ENCODE measurements at regions not wholly inside any gene's neighbourhood (a gene's known extent, or its start where the extent isn't known, plus 50 kb on each side); places are given as distances from the start of the nearest gene placed in this dataset.
"Not testable (repeated sequence)": the region's sequence is repeated elsewhere in the genome, so short reads cannot be mapped to it uniquely, and the experiment has no call there.

- WGBS (ENCODE audit: missing lambda C conversion rate) = 22% methylated on average over 2 of the region's 2 CpGs
- no peaks in the 10 kb centered on the region; the same call in 2 of the 3 replicates for H3K4me1 ChIP-seq
- ChIA-PET CTCF (no interaction called here), POLR2A (no interaction called here)
- no peak for ATAC-seq
- FAIRE-seq = peak; percentile 49
- no peak overlapping the region for H3K27ac ChIP-seq
- TF ChIP-seq HOXB5 (CRISPR knock-in tag; IDR thresholded peaks at IDR 0.05) (no peak), FOSL2 (IDR thresholded peaks at IDR 0.05) (peak; percentile 10; the same call in 1 of the 2 replicates), FOSL2 (CRISPR knock-in tag; IDR thresholded peaks at IDR 0.05) (no peak)
- DNase-seq (ENCODE audit: low read depth in 1 of 2, low spot score in 1 of 2) = peak in 1 of 2 experiments; percentile 5
- H3K4me2 ChIP-seq = no peak overlapping the region
- no peak overlapping the region for H3K4me3 ChIP-seq
- peaks cover 42% of the 10 kb centered on the region for H3K9me3 ChIP-seq
These were observed 203.3 kb upstream of the IVNS1ABP start for GRCh38 chr1:185520188-185520920.

GRCh38 chr1:185517808-185518419, 200.9 kb upstream of the IVNS1ABP start:
- FAIRE-seq (no peak), ATAC-seq (no peak), DNase-seq (ENCODE audit: low read depth in 1 of 2, low spot score in 1 of 2) (peak in 1 of 2 experiments; percentile 13)
- H3K4me1 ChIP-seq = no peaks in the 10 kb centered on the region; the same call in 2 of the 3 replicates
- ChIA-PET CTCF (interaction anchor here (0.6 kb wide), 1 partner anchor 1205 kb away, joined by 3 read pairs; no protein-coding TSS in a partner anchor), POLR2A (no interaction called here)
- peaks cover 44% of the 10 kb centered on the region for H3K9me3 ChIP-seq
- 0% methylated on average over 2 of the region's 2 CpGs for WGBS (ENCODE audit: missing lambda C conversion rate)
- no peak overlapping the region for H3K27ac ChIP-seq
- no peak for TF ChIP-seq JUN (IDR thresholded peaks at IDR 0.05)
- TF ChIP-seq SMC3 (IDR thresholded peaks at IDR 0.05) = no peak
- TF ChIP-seq ELK1 (IDR thresholded peaks at IDR 0.05; ENCODE audit: low read depth, low read length) = no peak
- TF ChIP-seq ZFP36 (IDR thresholded peaks at IDR 0.05; ENCODE audit: borderline replicate concordance, partially characterized antibody) = peak; percentile 89
- no peak overlapping the region for H3K4me3 ChIP-seq
- no peak overlapping the region for H3K4me2 ChIP-seq

GRCh38 chr1:185517301-185517700, 200.3 kb upstream of the IVNS1ABP start:
- H3K4me2 ChIP-seq; H3K4me3 ChIP-seq; H3K27ac ChIP-seq; DNase-seq (ENCODE audit: low read depth in 1 of 2, low spot score in 1 of 2); ATAC-seq; FAIRE-seq; POLR2A ChIA-PET; H3K4me1 ChIP-seq: not testable (repeated sequence)
- CTCF ChIA-PET = interaction anchor here (0.6 kb wide), 1 partner anchor 1205 kb away, joined by 3 read pairs; no protein-coding TSS in a partner anchor
- H3K9me3 ChIP-seq = peaks cover 44% of the 10 kb centered on the region
- 60% methylated on average over 2 of the region's 2 CpGs for WGBS (ENCODE audit: missing lambda C conversion rate)

GRCh38 chr1:185515696-185516095, 198.7 kb upstream of the IVNS1ABP start:
- ChIA-PET POLR2A (interaction anchor here (0.7 kb wide), 1 partner anchor 54 kb away, joined by 5 read pairs; no protein-coding TSS in a partner anchor), CTCF (no interaction called here)
- no peak overlapping the region for H3K27ac ChIP-seq
- DNase-seq (ENCODE audit: low read depth in 1 of 2, low spot score in 1 of 2) (no peak), FAIRE-seq (no peak), ATAC-seq (no peak)
- no peaks in the 10 kb centered on the region; the same call in 2 of the 3 replicates for H3K4me1 ChIP-seq
- H3K4me3 ChIP-seq = no peak overlapping the region
- 67% methylated on average over 2 of the region's 2 CpGs for WGBS (ENCODE audit: missing lambda C conversion rate)
- no peak overlapping the region for H3K4me2 ChIP-seq
- TF ChIP-seq KDM5A (IDR thresholded peaks at IDR 0.05) (no peak), HOXB5 (CRISPR knock-in tag; IDR thresholded peaks at IDR 0.05) (no peak), ELK1 (IDR thresholded peaks at IDR 0.05; ENCODE audit: low read depth, low read length) (no peak), JUNB (IDR thresholded peaks at IDR 0.05) (no peak), NR3C1 (IDR thresholded peaks at IDR 0.05) (no peak), FOSB (CRISPR knock-in tag; IDR thresholded peaks at IDR 0.05) (no peak), HDAC2 (IDR thresholded peaks at IDR 0.05) (no peak), USF2 (IDR thresholded peaks at IDR 0.05) (no peak), PBX3 (IDR thresholded peaks at IDR 0.05) (no peak), KDM1A (IDR thresholded peaks at IDR 0.05; ENCODE audit: low read depth) (no peak), ZNF302 (CRISPR knock-in tag; IDR thresholded peaks at IDR 0.05) (no peak), EHMT2 (IDR thresholded peaks at IDR 0.05; ENCODE audit: low read depth) (no peak), RCOR1 (IDR thresholded peaks at IDR 0.05; ENCODE audit: low read depth, low read length) (no peak)
- H3K9me3 ChIP-seq = peaks cover 44% of the 10 kb centered on the region
